HEK293 (cell line): ENCODE measurements at regions not wholly inside any gene's neighbourhood (a gene's known extent, or its start where the extent isn't known, plus 50 kb on each side); places are given as distances from the start of the nearest gene placed in this dataset.
"Not testable (repeated sequence)": the region's sequence is repeated elsewhere in the genome, so short reads cannot be mapped to it uniquely, and the experiment has no call there.

ENCODE experiments used
- CTCF ChIA-PET: fragments of 350-600 bp; formaldehyde crosslinking; extraction: SDS; loops from one replicate; lab custom pipeline; 2021; ENCODE audit warnings: antibody characterized with exemption; lab: Yijun Ruan, JAX
- POLR2A ChIA-PET: fragments of 300-600 bp; formaldehyde crosslinking; extraction: SDS; loops from one replicate; lab custom pipeline; 2020; ENCODE audit warnings: antibody characterized with exemption, inconsistent platforms; lab: Yijun Ruan, JAX
- H3K27ac ChIP-seq: fragments of 200-500 bp; sonication (Bioruptor generic); 2 replicates; pipeline ENCODE4 v1.5.1; 2014; ENCODE audit warnings: low read depth, low read length, control low read depth, inconsistent platforms; ENCODE audit errors: extremely low read depth
- H3K36me3 ChIP-seq, 2 experiments: fragments of 200-500 bp in 1 of 2; sonication (Bioruptor generic) in 1 of 2; 1 replicate in 1 of 2; 2 replicates in 1 of 2; pipeline ENCODE4 v1.5.1; 2014 to 2017; ENCODE audit warnings: inconsistent platforms in 2 of 2, low read length in 2 of 2; ENCODE audit not compliant: control insufficient read depth in 2 of 2, insufficient read depth in 1 of 2
- H3K4me1 ChIP-seq: fragments of 200-500 bp; sonication (Bioruptor generic); 2 replicates; pipeline ENCODE4 v1.5.1; 2014; ENCODE audit warnings: mild to moderate bottlenecking, low read length, inconsistent platforms; ENCODE audit not compliant: control insufficient read depth, insufficient read depth
- H3K4me3 ChIP-seq: 2 replicates; pipeline ENCODE4 v1.5.1; 2011; ENCODE audit warnings: low read depth, mild to moderate bottlenecking, control low read depth, low read length, moderate library complexity
- H3K9me3 ChIP-seq: fragments of 200-500 bp; sonication (Bioruptor generic); 2 replicates; pipeline ENCODE4 v1.5.1; 2014; ENCODE audit warnings: low read depth, low read length, inconsistent platforms; ENCODE audit not compliant: control insufficient read depth, insufficient read depth

DNA sequence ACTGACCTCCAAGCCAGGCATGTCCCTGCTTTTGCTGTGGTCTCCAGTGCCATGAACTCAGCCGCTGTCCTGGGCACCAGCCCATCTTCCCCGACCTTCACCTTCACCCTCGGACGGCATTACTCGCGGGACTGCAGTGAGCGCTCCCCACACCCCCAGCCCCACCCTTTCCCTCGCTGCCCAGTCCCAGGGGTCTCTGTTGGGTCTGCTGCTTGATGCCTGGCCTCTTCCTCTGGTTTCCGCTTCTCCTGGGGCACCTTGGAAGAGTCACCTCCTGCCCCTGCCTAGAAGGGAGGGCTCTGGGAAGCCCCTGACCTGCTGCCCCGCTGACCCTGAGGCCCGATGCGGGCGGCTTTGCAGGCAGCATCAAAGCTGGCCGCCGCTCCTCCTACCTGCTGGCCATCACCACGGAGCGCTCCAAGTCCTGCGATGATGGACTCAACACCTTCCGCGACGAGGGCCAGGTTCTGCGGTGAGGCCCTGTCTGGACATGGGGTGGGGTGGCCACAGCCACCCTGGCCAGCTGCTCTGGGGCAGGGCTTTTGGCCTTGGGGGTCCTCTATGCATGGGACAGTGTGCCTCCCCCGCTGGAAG lies 102.3 kb downstream of the ZNF267 start:
- H3K4me3 ChIP-seq, H3K9me3 ChIP-seq, H3K4me1 ChIP-seq, POLR2A ChIA-PET, H3K36me3 ChIP-seq, CTCF ChIA-PET, H3K27ac ChIP-seq: not testable (repeated sequence)

- CTCF ChIA-PET, H3K9me3 ChIP-seq, H3K4me1 ChIP-seq, POLR2A ChIA-PET, H3K4me3 ChIP-seq, H3K36me3 ChIP-seq, H3K27ac ChIP-seq: not testable (repeated sequence)
Observed at GRCh38 chr16:31978463-31978862, 104.9 kb downstream of the ZNF267 start.

- H3K27ac ChIP-seq, H3K36me3 ChIP-seq, POLR2A ChIA-PET, CTCF ChIA-PET, H3K9me3 ChIP-seq, H3K4me3 ChIP-seq, H3K4me1 ChIP-seq: not testable (repeated sequence)
Observed at GRCh38 chr16:31981739-31982138, 108.1 kb downstream of the ZNF267 start.

GRCh38 chr16:31982986-31983385 lies 109.4 kb downstream of the ZNF267 start:
- CTCF ChIA-PET, H3K9me3 ChIP-seq, H3K27ac ChIP-seq, H3K4me3 ChIP-seq, POLR2A ChIA-PET, H3K36me3 ChIP-seq, H3K4me1 ChIP-seq: not testable (repeated sequence)

- H3K4me3 ChIP-seq, POLR2A ChIA-PET, H3K4me1 ChIP-seq, CTCF ChIA-PET, H3K27ac ChIP-seq, H3K36me3 ChIP-seq, H3K9me3 ChIP-seq: not testable (repeated sequence)
Observed at GRCh38 chr16:31983666-31984065, 110.1 kb downstream of the ZNF267 start.

DNA sequence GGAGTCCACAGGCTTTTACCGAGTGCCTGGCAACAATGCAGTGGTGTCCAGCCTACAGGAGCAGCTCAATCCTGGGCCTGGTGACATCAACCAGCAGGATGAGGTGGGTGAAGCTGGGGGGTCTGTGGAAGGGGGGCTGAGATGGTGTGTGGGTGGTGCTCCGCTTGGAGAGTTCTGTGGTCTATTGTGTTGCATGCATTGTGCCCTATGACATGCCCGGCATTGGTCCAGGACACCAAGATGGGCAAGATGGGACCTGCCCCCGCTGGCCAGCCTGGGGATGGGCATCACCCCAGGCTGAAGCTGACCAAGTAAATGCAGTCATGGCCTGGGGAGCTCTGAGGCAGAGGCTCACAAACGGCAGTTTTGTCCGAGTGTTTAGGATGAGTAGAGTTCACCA lies 113.3 kb downstream of the ZNF267 start:
- H3K4me3 ChIP-seq, CTCF ChIA-PET, POLR2A ChIA-PET, H3K27ac ChIP-seq, H3K36me3 ChIP-seq, H3K4me1 ChIP-seq, H3K9me3 ChIP-seq: not testable (repeated sequence)

GRCh38 chr16:31988595-31989581 lies 115.3 kb downstream of the ZNF267 start:
- CTCF ChIA-PET, H3K36me3 ChIP-seq, POLR2A ChIA-PET, H3K27ac ChIP-seq, H3K4me1 ChIP-seq, H3K4me3 ChIP-seq, H3K9me3 ChIP-seq: not testable (repeated sequence)

GRCh38 chr16:31990261-31990660 lies 116.7 kb downstream of the ZNF267 start:
- H3K4me1 ChIP-seq, H3K9me3 ChIP-seq, H3K4me3 ChIP-seq, POLR2A ChIA-PET, CTCF ChIA-PET, H3K27ac ChIP-seq, H3K36me3 ChIP-seq: not testable (repeated sequence)

DNA sequence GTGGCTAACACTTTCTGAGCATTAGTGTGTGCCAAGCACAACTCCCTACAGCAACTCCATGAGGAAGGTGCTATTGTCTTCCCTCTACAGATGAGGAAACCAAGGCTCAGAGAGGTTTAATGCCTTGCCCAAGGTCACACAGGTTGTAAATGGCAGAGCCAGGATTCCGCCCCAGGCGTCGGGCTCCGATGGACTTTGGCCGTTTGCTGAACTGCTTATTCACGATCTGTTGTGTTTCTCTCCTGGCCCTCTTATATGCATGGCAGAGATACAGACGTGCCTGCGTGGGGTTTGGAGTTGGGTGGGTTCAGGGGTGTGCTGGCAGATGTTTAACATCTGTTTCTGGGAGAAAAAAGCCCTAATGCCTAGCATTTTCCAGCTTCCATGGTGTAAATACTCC lies 117.4 kb downstream of the ZNF267 start:
- H3K27ac ChIP-seq, H3K9me3 ChIP-seq, H3K36me3 ChIP-seq, CTCF ChIA-PET, POLR2A ChIA-PET, H3K4me3 ChIP-seq, H3K4me1 ChIP-seq: not testable (repeated sequence)
